MM.1S (cell line): ENCODE measurements at regions not wholly inside any gene's neighbourhood (a gene's known extent, or its start where the extent isn't known, plus 50 kb on each side); places are given as distances from the start of the nearest gene placed in this dataset.

Experiments
- DNase-seq: peaks from one replicate; pipeline ENCODE4 v3.0.0-alpha.2; 2015
- H2AFZ ChIP-seq: fragments of 300-600 bp; sonication (generic); 2 replicates; pipeline ENCODE4 v1.6.0; 2016; ENCODE audit warnings: antibody characterized with exemption, low read length
- H3F3A ChIP-seq: fragments of 300-600 bp; sonication (generic); 2 replicates; pipeline ENCODE4 v1.6.1; 2016; ENCODE audit warnings: mild to moderate bottlenecking, antibody characterized with exemption, low read length, moderate library complexity, mixed read lengths; ENCODE audit not compliant: insufficient read depth
- H3K27ac ChIP-seq: fragments of 300-600 bp; sonication (generic); 2 replicates; pipeline ENCODE4 v1.5.1; 2016; ENCODE audit warnings: mild to moderate bottlenecking, low read length
- H3K27me3 ChIP-seq: fragments of 300-600 bp; sonication (generic); replicated peaks from 2 replicates; pipeline ENCODE4 v1.6.0; 2016; ENCODE audit warnings: low read length; ENCODE audit not compliant: insufficient read depth
- H3K36me3 ChIP-seq: fragments of 300-600 bp; sonication (generic); replicated peaks from 2 replicates; pipeline ENCODE4 v1.6.1; 2016; ENCODE audit warnings: mild to moderate bottlenecking, low read length, mixed read lengths; ENCODE audit not compliant: insufficient read depth
- H3K4me1 ChIP-seq: fragments of 300-600 bp; sonication (generic); 2 replicates; pipeline ENCODE4 v1.6.1; 2016; ENCODE audit warnings: low read length, mixed read lengths
- H3K4me2 ChIP-seq: fragments of 300-600 bp; sonication (generic); 2 replicates; pipeline ENCODE4 v1.6.0; 2016; ENCODE audit warnings: low read depth, low read length
- H3K4me3 ChIP-seq: fragments of 300-600 bp; sonication (generic); 2 replicates; pipeline ENCODE4 v1.5.1; 2016; ENCODE audit warnings: low read length, mixed read lengths
- H3K79me2 ChIP-seq: fragments of 300-600 bp; sonication (generic); 2 replicates; pipeline ENCODE4 v1.6.1; 2016; ENCODE audit warnings: mixed run types, low read length, mixed read lengths
- H3K9ac ChIP-seq: fragments of 300-600 bp; sonication (generic); 2 replicates; pipeline ENCODE4 v1.6.1; 2016; ENCODE audit warnings: low read length, mixed read lengths
- H3K9me2 ChIP-seq: fragments of 300-600 bp; sonication (generic); replicated peaks from 2 replicates; pipeline ENCODE4 v1.6.1; 2016; ENCODE audit warnings: mild to moderate bottlenecking, low read length, mixed read lengths; ENCODE audit not compliant: insufficient read depth
- H3K9me3 ChIP-seq: fragments of 300-600 bp; sonication (generic); replicated peaks from 2 replicates; pipeline ENCODE4 v1.6.1; 2016; ENCODE audit warnings: mild to moderate bottlenecking, low read length, mixed read lengths; ENCODE audit not compliant: insufficient read depth
- H4K20me1 ChIP-seq: fragments of 300-600 bp; sonication (generic); 2 replicates; pipeline ENCODE4 v1.6.1; 2016; ENCODE audit warnings: mild to moderate bottlenecking, low read length, moderate library complexity, mixed read lengths; ENCODE audit not compliant: insufficient read depth
- CTCF ChIP-seq: fragments of 300-600 bp; sonication (generic); IDR thresholded peaks from 2 replicates; pipeline ENCODE4 v1.5.1; 2016; ENCODE audit warnings: antibody characterized with exemption, low read length, mixed read lengths
- EZH2 ChIP-seq: fragments of 300-600 bp; sonication (generic); optimal IDR thresholded peaks from 2 replicates; pipeline ENCODE3; 2017; ENCODE audit warnings: low read depth, mild to moderate bottlenecking, antibody characterized with exemption, low read length, mixed read lengths
- EZH2phosphoT487 ChIP-seq: fragments of 300-600 bp; sonication (generic); IDR thresholded peaks from 2 replicates; pipeline ENCODE4 v1.6.1; 2018; ENCODE audit warnings: antibody characterized with exemption, low read length

GRCh38 chr2:33924586-33925169 is 325.6 kb upstream of the FAM98A start:
- H3K36me3 ChIP-seq: no peaks in the 10 kb centered on the region
- no peaks in the 10 kb centered on the region for H3K27me3 ChIP-seq
- no peak overlapping the region for H3K4me3 ChIP-seq
- H3K9ac ChIP-seq: no peak overlapping the region
- no peak overlapping the region for H3K27ac ChIP-seq
- H3K9me2 ChIP-seq: no peaks in the 10 kb centered on the region
- TF ChIP-seq EZH2phosphoT487 (no peak), EZH2 (no peak), CTCF (no peak)
- H3K4me2 ChIP-seq: no peak overlapping the region
- no peak for DNase-seq
- H3K4me1 ChIP-seq: peaks cover 19% of the 10 kb centered on the region
- no peaks in the 10 kb centered on the region for H4K20me1 ChIP-seq
- no peak overlapping the region for H2AFZ ChIP-seq
- H3K9me3 ChIP-seq: no peaks in the 10 kb centered on the region
- 0 out of 2 replicates have a peak, but pooled peaks cover 4% of the 10 kb centered on the region for H3F3A ChIP-seq
- H3K79me2 ChIP-seq: no peaks in the 10 kb centered on the region

- H3K9me3 ChIP-seq: no peaks in the 10 kb centered on the region
- no peaks in the 10 kb centered on the region for H4K20me1 ChIP-seq
- H3K27ac ChIP-seq: no peak overlapping the region
- no peak for DNase-seq
- H3K4me3 ChIP-seq: no peak overlapping the region
- H3K9ac ChIP-seq: no peak overlapping the region
- H3K4me1 ChIP-seq: peaks cover 11% of the 10 kb centered on the region
- TF ChIP-seq CTCF (no peak), EZH2 (no peak), EZH2phosphoT487 (no peak)
- H3K9me2 ChIP-seq: no peaks in the 10 kb centered on the region
- H3K27me3 ChIP-seq: no peaks in the 10 kb centered on the region
- no peak overlapping the region for H3K4me2 ChIP-seq
- 0 out of 2 replicates have a peak, but pooled peaks cover 2% of the 10 kb centered on the region for H3F3A ChIP-seq
- H2AFZ ChIP-seq: no peak overlapping the region
- no peaks in the 10 kb centered on the region for H3K36me3 ChIP-seq
- H3K79me2 ChIP-seq: no peaks in the 10 kb centered on the region
Observed at GRCh38 chr2:33917252-33917651, 318.2 kb upstream of the FAM98A start.

GRCh38 chr2:33913071-33913616 is 314.0 kb upstream of the FAM98A start:
- no peak overlapping the region for H3K4me3 ChIP-seq
- no peak for TF ChIP-seq EZH2
- TF ChIP-seq EZH2phosphoT487: no peak
- no peak for TF ChIP-seq CTCF
- no peaks in the 10 kb centered on the region for H3K9me3 ChIP-seq
- H3F3A ChIP-seq: 0 out of 2 replicates have a peak, but pooled peaks cover 2% of the 10 kb centered on the region
- H3K79me2 ChIP-seq: no peaks in the 10 kb centered on the region
- H3K36me3 ChIP-seq: no peaks in the 10 kb centered on the region
- no peak overlapping the region for H3K4me2 ChIP-seq
- no peak overlapping the region for H2AFZ ChIP-seq
- peaks cover 29% of the 10 kb centered on the region for H3K4me1 ChIP-seq
- no peak for DNase-seq
- no peaks in the 10 kb centered on the region for H3K9me2 ChIP-seq
- no peak overlapping the region for H3K9ac ChIP-seq
- H3K27ac ChIP-seq: no peak overlapping the region
- no peaks in the 10 kb centered on the region for H3K27me3 ChIP-seq
- H4K20me1 ChIP-seq: no peaks in the 10 kb centered on the region
